PC-9 (cell line): ENCODE measurements at regions not wholly inside any gene's neighbourhood (a gene's known extent, or its start where the extent isn't known, plus 50 kb on each side); places are given as distances from the start of the nearest gene placed in this dataset.

ENCODE experiments used
- BruUV-seq: library from RNA; stranded (reverse); fragments of 400-500 nt; replicated peaks from 2 replicates; lab custom pipeline; 2021; lab: Mats Ljungman, UMichigan
- CTCF ChIA-PET: fragments of 300-600 bp; sonication (Branson Sonifier 250); formaldehyde crosslinking; loops from one replicate; lab custom pipeline; 2022; ENCODE audit warnings: antibody characterized with exemption; lab: Charles Lee
- POLR2A ChIA-PET: fragments of 300-600 bp; sonication (Branson Sonifier 250); formaldehyde crosslinking; loops from one replicate; lab custom pipeline; 2022; ENCODE audit warnings: antibody characterized with exemption; ENCODE audit not compliant: unreplicated experiment; lab: Charles Lee
- DNase-seq, 2 experiments: peaks; one replicate each; pipeline versions ENCODE4 v3.0.0 to v3.0.0-alpha.2; 2015 to 2022; ENCODE audit warnings: mixed read lengths in 1 of 2
- H2AFZ ChIP-seq: fragments of 200-600 bp; sonication (generic); 2 replicates; pipeline ENCODE4 v1.8.1; 2017; ENCODE audit warnings: antibody characterized with exemption
- H3F3A ChIP-seq: fragments of 200-600 bp; sonication (generic); 2 replicates; pipeline ENCODE4 v1.8.1; 2017; ENCODE audit warnings: antibody characterized with exemption, mild to moderate bottlenecking, low read depth; ENCODE audit not compliant: insufficient read depth
- H3K27ac ChIP-seq: fragments of 200-600 bp; sonication (generic); 2 replicates; pipeline ENCODE4 v1.6.1; 2016; ENCODE audit warnings: mixed run types
- H3K27me3 ChIP-seq: fragments of 200-600 bp; sonication (generic); 2 replicates; pipeline ENCODE4 v1.6.1; 2016; ENCODE audit warnings: low read depth, mixed run types; ENCODE audit not compliant: insufficient read depth
- H3K36me3 ChIP-seq: fragments of 200-600 bp; sonication (generic); 2 replicates; pipeline ENCODE4 v1.6.1; 2016; ENCODE audit warnings: low read depth, mixed run types
- H3K4me1 ChIP-seq: fragments of 200-600 bp; sonication (generic); replicated peaks from 2 replicates; pipeline ENCODE4 v1.6.1; 2016; ENCODE audit warnings: mixed run types; ENCODE audit not compliant: insufficient read depth
- H3K4me2 ChIP-seq: fragments of 200-600 bp; sonication (generic); 2 replicates; pipeline ENCODE4 v1.6.1; 2017; ENCODE audit warnings: mixed run types
- H3K4me3 ChIP-seq: fragments of 200-600 bp; sonication (generic); 2 replicates; pipeline ENCODE4 v1.6.1; 2016; ENCODE audit warnings: mixed run types
- H3K79me2 ChIP-seq: fragments of 200-600 bp; sonication (generic); 2 replicates; pipeline ENCODE4 v1.6.1; 2017; ENCODE audit warnings: low read depth, mixed run types
- H3K9me2 ChIP-seq: fragments of 200-600 bp; sonication (generic); 2 replicates; pipeline ENCODE4 v1.8.1; 2017; ENCODE audit warnings: mild to moderate bottlenecking; ENCODE audit not compliant: insufficient read depth
- H3K9me3 ChIP-seq: fragments of 200-600 bp; sonication (generic); 2 replicates; pipeline ENCODE4 v1.8.1; 2016; ENCODE audit warnings: low read depth; ENCODE audit not compliant: insufficient read depth
- H4K20me1 ChIP-seq: fragments of 200-600 bp; sonication (generic); 2 replicates; pipeline ENCODE4 v1.8.1; 2017; ENCODE audit not compliant: insufficient read depth
- EZH2 ChIP-seq: fragments of 200-600 bp; sonication (generic); IDR thresholded peaks from 2 replicates; pipeline ENCODE4 v1.8.0; 2017; ENCODE audit warnings: antibody characterized with exemption, low read depth
- intact Hi-C: fragments of 100-400 bp; cut with micrococcal nuclease; formaldehyde crosslinking; loops from one replicate; pipeline ENCODE4 v1.10.0; 2022; ENCODE audit not compliant: unreplicated experiment
- TF ChIP-seq, protein P1 (sequence below): fragments of 200-600 bp; sonication (generic); conservative IDR thresholded peaks from 2 replicates; pipeline ENCODE4 v1.6.1; 2017; ENCODE audit warnings: mixed run types, antibody characterized with exemption, mild to moderate bottlenecking, moderate library complexity

DNA sequence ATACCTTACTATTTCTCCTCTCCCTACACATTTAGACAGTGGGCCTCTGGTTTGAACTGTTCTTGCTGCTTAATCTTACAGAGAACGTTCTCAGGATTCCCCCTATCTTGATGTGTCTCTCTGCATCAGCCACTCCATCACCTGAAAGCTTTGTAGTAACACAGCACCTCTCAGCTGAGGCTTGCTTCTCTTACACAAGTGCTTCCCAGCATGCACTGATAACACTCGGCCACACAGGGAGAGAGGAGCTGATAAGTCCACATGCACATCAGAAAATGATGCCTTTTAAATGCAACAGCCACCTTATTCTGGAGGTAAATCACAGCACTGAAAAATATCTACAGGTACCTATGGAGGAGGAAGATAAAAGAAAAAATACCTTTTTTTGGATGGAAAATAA is 192.2 kb upstream of the TSHZ3 start:
- POLR2A ChIA-PET: no interaction called here
- TF ChIP-seq, protein P1, sequence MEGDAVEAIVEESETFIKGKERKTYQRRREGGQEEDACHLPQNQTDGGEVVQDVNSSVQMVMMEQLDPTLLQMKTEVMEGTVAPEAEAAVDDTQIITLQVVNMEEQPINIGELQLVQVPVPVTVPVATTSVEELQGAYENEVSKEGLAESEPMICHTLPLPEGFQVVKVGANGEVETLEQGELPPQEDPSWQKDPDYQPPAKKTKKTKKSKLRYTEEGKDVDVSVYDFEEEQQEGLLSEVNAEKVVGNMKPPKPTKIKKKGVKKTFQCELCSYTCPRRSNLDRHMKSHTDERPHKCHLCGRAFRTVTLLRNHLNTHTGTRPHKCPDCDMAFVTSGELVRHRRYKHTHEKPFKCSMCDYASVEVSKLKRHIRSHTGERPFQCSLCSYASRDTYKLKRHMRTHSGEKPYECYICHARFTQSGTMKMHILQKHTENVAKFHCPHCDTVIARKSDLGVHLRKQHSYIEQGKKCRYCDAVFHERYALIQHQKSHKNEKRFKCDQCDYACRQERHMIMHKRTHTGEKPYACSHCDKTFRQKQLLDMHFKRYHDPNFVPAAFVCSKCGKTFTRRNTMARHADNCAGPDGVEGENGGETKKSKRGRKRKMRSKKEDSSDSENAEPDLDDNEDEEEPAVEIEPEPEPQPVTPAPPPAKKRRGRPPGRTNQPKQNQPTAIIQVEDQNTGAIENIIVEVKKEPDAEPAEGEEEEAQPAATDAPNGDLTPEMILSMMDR: no peak
- TF ChIP-seq EZH2: no peak

DNA sequence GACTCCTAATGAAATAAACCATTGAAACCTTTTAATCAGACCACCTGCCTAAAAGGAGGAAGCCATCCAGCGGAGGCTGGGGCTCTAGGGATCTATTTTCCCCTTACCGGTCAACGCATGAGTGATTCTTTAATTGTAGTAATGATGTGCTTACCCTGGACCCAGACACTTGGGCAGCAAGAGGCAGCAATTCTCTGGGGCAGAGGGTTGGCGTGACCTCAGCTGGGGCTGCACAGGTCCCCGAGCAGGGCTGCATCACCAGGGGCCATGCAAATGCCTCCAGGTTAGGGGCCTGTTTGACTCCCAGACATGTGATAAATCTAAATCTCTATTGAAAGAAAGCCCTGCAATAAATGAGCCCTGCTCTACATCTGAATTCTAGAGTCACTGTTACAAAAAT is 194.2 kb upstream of the TSHZ3 start:
- Histone ChIP-seq H3K4me1 (no peaks in the 10 kb centered on the region), H3K9me2 (no peaks in the 10 kb centered on the region), H3K4me3 (no peak overlapping the region), H3K79me2 (no peaks in the 10 kb centered on the region), H3K27me3 (peaks cover 10% of the 10 kb centered on the region; the same call in 1 of the 2 replicates), H3K4me2 (no peak overlapping the region), H3K36me3 (no peaks in the 10 kb centered on the region), H2AFZ (no peak overlapping the region), H4K20me1 (no peaks in the 10 kb centered on the region), H3K27ac (no peak overlapping the region), H3F3A (no peaks in the 10 kb centered on the region), H3K9me3 (no peaks in the 10 kb centered on the region)
- TF ChIP-seq, protein P1: no peak
- no peak for TF ChIP-seq EZH2
- intact Hi-C loops: no loop called here
- no TSS peak for BruUV-seq
- DNase-seq: no peak
- CTCF ChIA-PET: no interaction called here
- POLR2A ChIA-PET: no interaction called here

More for the DNA sequence above, 192.2 kb upstream of the TSHZ3 start:
- Histone ChIP-seq H3K4me2 (no peak overlapping the region), H3K9me2 (no peaks in the 10 kb centered on the region), H3K9me3 (no peaks in the 10 kb centered on the region), H3K4me1 (no peaks in the 10 kb centered on the region), H4K20me1 (no peaks in the 10 kb centered on the region), H3K27me3 (peaks cover 10% of the 10 kb centered on the region; the same call in 1 of the 2 replicates), H3K4me3 (no peak overlapping the region), H3K79me2 (no peaks in the 10 kb centered on the region), H2AFZ (no peak overlapping the region), H3K36me3 (no peaks in the 10 kb centered on the region), H3F3A (no peaks in the 10 kb centered on the region), H3K27ac (no peak overlapping the region)
- CTCF ChIA-PET: no interaction called here
- DNase-seq: no peak
- intact Hi-C loops: no loop called here
- BruUV-seq: no TSS peak

DNA sequence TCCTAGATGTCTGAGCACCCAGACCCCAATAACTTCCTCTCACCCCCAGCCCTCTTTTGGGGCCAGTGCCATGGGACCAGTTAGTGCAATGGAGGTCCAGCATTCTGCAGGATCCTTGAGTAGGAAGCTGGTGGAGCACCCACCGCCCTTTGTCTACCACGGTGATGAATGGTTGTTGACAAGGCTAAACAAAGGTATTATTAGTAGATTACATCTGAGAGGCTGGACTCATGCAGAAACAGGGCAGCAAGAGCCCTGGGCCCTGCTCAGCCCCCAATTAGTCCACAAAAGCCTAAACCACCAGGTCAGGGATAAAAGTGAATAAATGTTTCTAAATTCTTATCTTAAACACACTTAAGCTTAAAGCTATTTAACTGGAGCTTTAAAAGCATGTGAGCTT is 196.5 kb upstream of the TSHZ3 start:
- no TSS peak for BruUV-seq
- CTCF ChIA-PET: no interaction called here
- no peaks in the 10 kb centered on the region for H3K4me1 ChIP-seq
- H3K9me3 ChIP-seq: no peaks in the 10 kb centered on the region
- H3K36me3 ChIP-seq: no peaks in the 10 kb centered on the region
- H3K27me3 ChIP-seq: 0 out of 2 replicates have a peak, but pooled peaks cover 5% of the 10 kb centered on the region
- no peak overlapping the region for H3K27ac ChIP-seq
- POLR2A ChIA-PET: no interaction called here
- H3K79me2 ChIP-seq: no peaks in the 10 kb centered on the region
- H2AFZ ChIP-seq: no peak overlapping the region
- no peak overlapping the region for H3K4me2 ChIP-seq
- TF ChIP-seq, protein P1: no peak
- no peak for TF ChIP-seq EZH2
- no peak overlapping the region for H3K4me3 ChIP-seq
- H3F3A ChIP-seq: no peaks in the 10 kb centered on the region
- no peaks in the 10 kb centered on the region for H3K9me2 ChIP-seq
- no peaks in the 10 kb centered on the region for H4K20me1 ChIP-seq
- no peak for DNase-seq
- intact Hi-C loops: no loop called here
